Endothelial cell (in vitro differentiated cells): ENCODE measurements at regions not wholly inside any gene's neighbourhood (a gene's known extent, or its start where the extent isn't known, plus 50 kb on each side); places are given as distances from the start of the nearest gene placed in this dataset.

Experiments used
- DNase-seq: peaks from one replicate; pipeline ENCODE4 v3.0.0; 2021; ENCODE audit warnings: low spot score
- H3K27ac Mint-ChIP-seq: one replicate; pipeline ENCODE4 v1.8.0; 2021; ENCODE audit warnings: mixed read lengths, inconsistent platforms; ENCODE audit not compliant: unreplicated experiment
- H3K27me3 Mint-ChIP-seq: one replicate; pipeline ENCODE4 v1.8.0; 2021; ENCODE audit warnings: mild to moderate bottlenecking, moderate library complexity, mixed read lengths, inconsistent platforms; ENCODE audit not compliant: unreplicated experiment
- H3K36me3 Mint-ChIP-seq: one replicate; pipeline ENCODE4 v1.8.0; 2021; ENCODE audit warnings: mild to moderate bottlenecking, low read depth, mixed read lengths, inconsistent platforms; ENCODE audit not compliant: unreplicated experiment
- H3K4me1 Mint-ChIP-seq: one replicate; pipeline ENCODE4 v1.8.0; 2021; ENCODE audit warnings: mild to moderate bottlenecking, mixed read lengths, inconsistent platforms; ENCODE audit not compliant: unreplicated experiment
- H3K4me3 Mint-ChIP-seq: one replicate; pipeline ENCODE4 v1.8.0; 2021; ENCODE audit warnings: mild to moderate bottlenecking, mixed read lengths, inconsistent platforms; ENCODE audit not compliant: unreplicated experiment
- H3K9me3 Mint-ChIP-seq: one replicate; pipeline ENCODE4 v1.8.0; 2021; ENCODE audit warnings: mixed read lengths, inconsistent platforms; ENCODE audit not compliant: unreplicated experiment
- CTCF ChIP-seq: fragments of 200-600 bp; sonication (generic); IDR thresholded peaks from one replicate; pipeline ENCODE4 v1.5.0; 2021; ENCODE audit warnings: antibody characterized with exemption; ENCODE audit not compliant: unreplicated experiment

- Mint-ChIP-seq H3K27me3 (no peaks in the 10 kb centered on the region), H3K27ac (no peak overlapping the region), H3K36me3 (no peaks in the 10 kb centered on the region), H3K4me3 (no peak overlapping the region), H3K9me3 (no peaks in the 10 kb centered on the region), H3K4me1 (peaks cover 13% of the 10 kb centered on the region)
- no peak for DNase-seq
- no peak for TF ChIP-seq CTCF
Measured at GRCh38 chr15:87792250-87793040, 464.1 kb downstream of the NTRK3 start.

- Mint-ChIP-seq H3K9me3 (no peaks in the 10 kb centered on the region), H3K27me3 (no peaks in the 10 kb centered on the region), H3K4me3 (no peak overlapping the region), H3K27ac (no peak overlapping the region), H3K36me3 (no peaks in the 10 kb centered on the region), H3K4me1 (no peaks in the 10 kb centered on the region)
- no peak for DNase-seq
- no peak for TF ChIP-seq CTCF
Measured at GRCh38 chr15:87781959-87782625, 474.4 kb downstream of the NTRK3 start.

DNA sequence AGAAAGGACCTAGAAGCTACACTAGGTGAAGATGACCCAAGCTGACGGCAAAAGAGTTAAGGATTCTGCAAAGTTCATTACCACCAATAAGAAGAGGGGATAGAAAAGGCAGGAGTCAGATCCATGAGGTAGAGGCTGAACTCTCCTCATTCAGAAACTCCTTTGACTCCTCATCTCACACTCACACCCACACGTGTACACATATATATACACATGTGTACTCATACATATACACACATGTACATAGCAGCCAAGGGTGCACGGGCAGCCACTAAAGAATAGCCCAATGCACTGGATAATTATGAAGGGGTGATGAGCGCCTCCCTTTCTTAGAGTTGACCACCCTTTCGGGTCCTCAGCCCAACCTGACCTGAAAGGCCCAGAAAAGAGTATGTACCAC is 476.8 kb downstream of the NTRK3 start:
- H3K4me1 Mint-ChIP-seq = no peaks in the 10 kb centered on the region
- H3K27me3 Mint-ChIP-seq = peaks cover 2% of the 10 kb centered on the region
- H3K4me3 Mint-ChIP-seq = no peak overlapping the region
- DNase-seq = no peak
- no peak overlapping the region for H3K27ac Mint-ChIP-seq
- no peaks in the 10 kb centered on the region for H3K9me3 Mint-ChIP-seq
- TF ChIP-seq CTCF = no peak
- H3K36me3 Mint-ChIP-seq = no peaks in the 10 kb centered on the region

- Mint-ChIP-seq H3K4me3 (no peak overlapping the region), H3K9me3 (no peaks in the 10 kb centered on the region), H3K27ac (no peak overlapping the region), H3K4me1 (no peaks in the 10 kb centered on the region), H3K36me3 (no peaks in the 10 kb centered on the region), H3K27me3 (peaks cover 2% of the 10 kb centered on the region)
- TF ChIP-seq CTCF = no peak
- DNase-seq = no peak
Measured at GRCh38 chr15:87778358-87778757, 478.2 kb downstream of the NTRK3 start.

DNA sequence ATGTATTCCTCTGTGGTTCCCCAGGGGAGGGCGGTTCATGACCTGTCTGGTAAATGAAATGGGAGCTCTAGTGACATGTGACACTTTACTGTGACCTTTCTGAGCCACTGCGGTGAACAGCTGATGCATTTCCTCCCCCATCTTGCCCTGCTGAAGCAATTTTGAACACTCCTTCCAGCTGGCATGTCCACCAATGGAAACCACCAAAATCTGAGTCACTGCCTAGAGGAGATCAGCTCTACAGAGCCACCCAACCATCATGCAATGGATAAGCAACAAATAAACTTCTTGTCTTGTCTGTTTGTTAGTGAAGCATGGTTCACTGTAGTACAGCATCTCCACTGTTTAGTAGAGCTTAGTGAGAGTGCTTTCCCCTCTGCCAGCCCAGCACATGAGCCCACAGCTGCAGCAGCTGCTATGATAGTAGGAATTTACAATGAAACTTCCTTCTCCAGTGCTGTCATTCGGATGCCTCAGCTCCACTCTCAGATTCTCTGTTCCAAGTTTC is 479.4 kb downstream of the NTRK3 start:
- Mint-ChIP-seq H3K36me3 (no peaks in the 10 kb centered on the region), H3K27me3 (peaks cover 2% of the 10 kb centered on the region), H3K9me3 (no peaks in the 10 kb centered on the region), H3K4me3 (no peak overlapping the region), H3K27ac (no peak overlapping the region), H3K4me1 (no peaks in the 10 kb centered on the region)
- no peak for DNase-seq
- no peak for TF ChIP-seq CTCF
